IMR-90 (cell line): ENCODE measurements at regions not wholly inside any gene's neighbourhood (a gene's known extent, or its start where the extent isn't known, plus 50 kb on each side); places are given as distances from the start of the nearest gene placed in this dataset.

Source experiments
- ATAC-seq: fragments of 200-7000 bp; cut with Tn5 transposase; 2 replicates; pipeline ENCODE4 v1.9.1; 2020; ENCODE audit warnings: low read depth, mild to moderate bottlenecking, moderate library complexity
- BruUV-seq: library from RNA; stranded (reverse); fragments of 400-500 nt; replicated peaks from 2 replicates; lab custom pipeline; 2021; lab: Mats Ljungman, UMichigan
- CTCF ChIA-PET: fragments of 300-600 bp; formaldehyde crosslinking; extraction: SDS; loops from one replicate; lab custom pipeline; 2021; ENCODE audit warnings: antibody characterized with exemption; lab: Yijun Ruan, JAX
- POLR2A ChIA-PET: fragments of 300-600 bp; sonication (Branson Sonifier 250); formaldehyde crosslinking; loops from one replicate; lab custom pipeline; 2022; ENCODE audit warnings: antibody characterized with exemption; ENCODE audit not compliant: unreplicated experiment; lab: Charles Lee
- DNase-seq: peaks from one replicate; pipeline ENCODE4 v3.0.0; 2013
- H2AFZ ChIP-seq: replicated peaks from 2 replicates; pipeline ENCODE3; 2013; ENCODE audit warnings: low read length, mild to moderate bottlenecking; ENCODE audit not compliant: poor library complexity
- H2AK5ac ChIP-seq: 2 replicates; pipeline ENCODE4 v1.6.1; 2013; ENCODE audit warnings: low read depth, low read length, inconsistent platforms
- H2AK9ac ChIP-seq: replicated peaks from 2 replicates; pipeline ENCODE3; 2013; ENCODE audit warnings: mild to moderate bottlenecking, low read depth, low read length, moderate library complexity; ENCODE audit not compliant: poor library complexity
- H2BK120ac ChIP-seq: 2 replicates; pipeline ENCODE4 v1.6.1; 2013; ENCODE audit warnings: low read depth, low read length, inconsistent platforms
- H2BK15ac ChIP-seq: 3 replicates; pipeline ENCODE4 v1.6.1; 2013; ENCODE audit warnings: low read depth, low read length, inconsistent platforms
- H2BK20ac ChIP-seq: 2 replicates; pipeline ENCODE4 v1.6.1; 2013; ENCODE audit warnings: low read depth, mild to moderate bottlenecking, inconsistent platforms, low read length, moderate library complexity
- H2BK5ac ChIP-seq: 2 replicates; pipeline ENCODE4 v1.6.1; 2013; ENCODE audit warnings: mild to moderate bottlenecking, low read depth, low read length, inconsistent platforms; ENCODE audit not compliant: poor library complexity, severe bottlenecking
- H3K14ac ChIP-seq: replicated peaks from 2 replicates; pipeline ENCODE4 v1.6.1; 2013; ENCODE audit warnings: low read depth, low read length, inconsistent platforms
- H3K18ac ChIP-seq: 2 replicates; pipeline ENCODE4 v1.6.1; 2013; ENCODE audit warnings: low read depth, low read length, control low read depth
- H3K23ac ChIP-seq: 2 replicates; pipeline ENCODE4 v1.6.1; 2013; ENCODE audit warnings: low read depth, low read length, inconsistent platforms
- H3K27ac ChIP-seq: 2 replicates; pipeline ENCODE4 v1.5.1; 2013; ENCODE audit warnings: mild to moderate bottlenecking, control low read depth, low read length; ENCODE audit not compliant: insufficient read depth
- H3K27me3 ChIP-seq: 2 replicates; pipeline ENCODE4 v1.6.1; 2013; ENCODE audit warnings: low read length; ENCODE audit not compliant: control insufficient read depth, insufficient read depth
- H3K36me3 ChIP-seq: 2 replicates; pipeline ENCODE4 v1.6.1; 2013; ENCODE audit warnings: low read length, mixed read lengths; ENCODE audit not compliant: control insufficient read depth, insufficient read depth
- H3K4ac ChIP-seq: 2 replicates; pipeline ENCODE4 v1.6.1; 2013; ENCODE audit warnings: low read depth, low read length, inconsistent platforms
- H3K4me1 ChIP-seq: 2 replicates; pipeline ENCODE4 v1.6.1; 2013; ENCODE audit warnings: low read length, mixed read lengths; ENCODE audit not compliant: control insufficient read depth, insufficient read depth
- H3K4me2 ChIP-seq: 2 replicates; pipeline ENCODE4 v1.6.1; 2013; ENCODE audit warnings: low read depth, mild to moderate bottlenecking, control low read depth, low read length, moderate library complexity
- H3K4me3 ChIP-seq: 2 replicates; pipeline ENCODE4 v1.5.1; 2013; ENCODE audit warnings: low read depth, mild to moderate bottlenecking, control low read depth, low read length, moderate library complexity; ENCODE audit not compliant: insufficient read depth
- H3K56ac ChIP-seq: 2 replicates; pipeline ENCODE4 v1.6.1; 2013; ENCODE audit warnings: low read length, inconsistent platforms; ENCODE audit not compliant: insufficient read depth; ENCODE audit errors: extremely low read depth
- H3K79me1 ChIP-seq, 2 experiments: 2 replicates each; pipeline ENCODE4 v1.6.1; 2013; ENCODE audit warnings: low read length in 2 of 2, inconsistent platforms in 1 of 2, low read depth in 1 of 2
- H3K9ac ChIP-seq: 2 replicates; pipeline ENCODE4 v1.6.1; 2013; ENCODE audit warnings: low read depth, low read length, control low read depth
- H3K9me1 ChIP-seq: 2 replicates; pipeline ENCODE4 v1.6.1; 2013; ENCODE audit warnings: low read length, inconsistent platforms; ENCODE audit not compliant: insufficient read depth
- H3K9me3 ChIP-seq: 2 replicates; pipeline ENCODE4 v1.6.1; 2013; ENCODE audit warnings: low read length; ENCODE audit not compliant: control insufficient read depth, insufficient read depth
- H4K20me1 ChIP-seq: 2 replicates; pipeline ENCODE4 v1.6.1; 2013; ENCODE audit warnings: low read length, inconsistent platforms; ENCODE audit not compliant: insufficient read depth
- H4K5ac ChIP-seq: 2 replicates; pipeline ENCODE4 v1.6.1; 2013; ENCODE audit warnings: mild to moderate bottlenecking, low read depth, low read length, control low read depth
- H4K8ac ChIP-seq, 2 experiments: 2 replicates each; pipeline ENCODE4 v1.6.1; 2013; ENCODE audit warnings: low read depth in 2 of 2, low read length in 2 of 2, control low read depth in 1 of 2, inconsistent platforms in 1 of 2
- H4K91ac ChIP-seq: 2 replicates; pipeline ENCODE4 v1.6.1; 2013; ENCODE audit warnings: low read depth, low read length, inconsistent platforms; ENCODE audit not compliant: insufficient read depth
- FOS ChIP-seq: fragments of 150-350 bp; IDR thresholded peaks from 2 replicates; pipeline ENCODE4 v1.6.1; 2016; ENCODE audit warnings: low read depth, low read length
- MXI1 ChIP-seq: IDR thresholded peaks from 2 replicates; pipeline ENCODE4 v1.6.1; 2012; ENCODE audit warnings: low read depth, mild to moderate bottlenecking, low read length, moderate library complexity, borderline replicate concordance
- POLR2A ChIP-seq: IDR thresholded peaks from 2 replicates; pipeline ENCODE4 v1.6.1; 2012; ENCODE audit warnings: mild to moderate bottlenecking, low read depth, low read length
- RFX5 ChIP-seq: IDR thresholded peaks from 2 replicates; pipeline ENCODE4 v1.8.0; 2012; ENCODE audit warnings: low read depth, mild to moderate bottlenecking, low read length, moderate library complexity
- SMC3 ChIP-seq: fragments of 150-350 bp; IDR thresholded peaks from 2 replicates; pipeline ENCODE4 v1.6.1; 2016; ENCODE audit warnings: low read depth, mild to moderate bottlenecking, antibody characterized with exemption, low read length, moderate library complexity
- WGBS, 2 experiments: methylation state at CpG; one replicate each; pipeline versions ENCODE4 v1.1.5 to v1.1.7; 2013; ENCODE audit warnings: missing lambda C conversion rate in 2 of 2; ENCODE audit not compliant: insufficient read length in 1 of 2; ENCODE audit errors: extremely low coverage in 2 of 2; 5-methylcytosine and 5-hydroxymethylcytosine counted together
- dilution Hi-C: fragments of 300-500 bp; cut with HindIII; formaldehyde crosslinking; loops from one replicate; pipeline ENCODE4 v1.14.3; 2018; ENCODE audit warnings: low sequenced_read_pairs; ENCODE audit not compliant: unreplicated experiment
- in situ Hi-C: fragments of 300-500 bp; cut with MboI; formaldehyde crosslinking; loops from 3 replicates; pipeline ENCODE4 v1.14.3; 2019; ENCODE audit warnings: low sequenced_read_pairs, inconsistent platforms, mixed read lengths
- intact Hi-C: fragments of 100-400 bp; cut with micrococcal nuclease; formaldehyde crosslinking; loops from 2 replicates; pipeline ENCODE4 v1.10.0; 2022
- TF ChIP-seq, protein P1 (sequence below): conservative IDR thresholded peaks from 2 replicates; pipeline ENCODE4 v1.5.1; 2012; ENCODE audit warnings: mild to moderate bottlenecking, low read depth, low read length, improper control_type of control experiment

DNA sequence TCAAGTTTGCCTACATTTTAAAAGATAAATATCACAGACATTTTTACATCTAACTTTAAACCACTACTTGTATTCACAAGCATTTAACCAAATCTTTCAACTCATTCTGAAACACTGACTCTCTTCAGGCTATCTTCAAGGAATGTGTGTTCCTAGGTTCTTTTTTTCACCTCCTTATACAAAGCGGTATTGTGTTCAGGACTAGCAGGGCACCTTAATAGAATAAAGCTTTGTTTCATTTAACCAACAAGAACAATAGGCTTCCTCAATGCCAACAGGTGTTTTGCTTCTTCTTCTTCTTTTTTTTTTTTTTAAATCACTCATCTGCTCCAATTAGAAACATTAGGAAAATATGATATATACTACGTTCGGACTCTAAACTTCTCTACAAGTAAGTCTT lies 212.9 kb upstream of the SEMA3E start:
- no peak overlapping the region for H3K14ac ChIP-seq
- H4K91ac ChIP-seq = no peak overlapping the region
- no peak overlapping the region for H2AK9ac ChIP-seq
- H3K79me1 ChIP-seq = no peaks in the 10 kb centered on the region
- no peak overlapping the region for H2BK120ac ChIP-seq
- H3K27ac ChIP-seq = no peak overlapping the region
- H3K27me3 ChIP-seq = no peaks in the 10 kb centered on the region
- DNase-seq (no peak), ATAC-seq (no peak)
- dilution Hi-C loops (no loop called here), intact Hi-C loops (loop anchor here (5.0 kb wide), 1 partner anchor 90 kb away; no protein-coding TSS in a partner anchor), in situ Hi-C loops (no loop called here)
- no peak overlapping the region for H2BK20ac ChIP-seq
- no peak overlapping the region for H2BK15ac ChIP-seq
- H2BK5ac ChIP-seq = no peak overlapping the region
- no peaks in the 10 kb centered on the region for H3K4me1 ChIP-seq
- TF ChIP-seq, protein P1, sequence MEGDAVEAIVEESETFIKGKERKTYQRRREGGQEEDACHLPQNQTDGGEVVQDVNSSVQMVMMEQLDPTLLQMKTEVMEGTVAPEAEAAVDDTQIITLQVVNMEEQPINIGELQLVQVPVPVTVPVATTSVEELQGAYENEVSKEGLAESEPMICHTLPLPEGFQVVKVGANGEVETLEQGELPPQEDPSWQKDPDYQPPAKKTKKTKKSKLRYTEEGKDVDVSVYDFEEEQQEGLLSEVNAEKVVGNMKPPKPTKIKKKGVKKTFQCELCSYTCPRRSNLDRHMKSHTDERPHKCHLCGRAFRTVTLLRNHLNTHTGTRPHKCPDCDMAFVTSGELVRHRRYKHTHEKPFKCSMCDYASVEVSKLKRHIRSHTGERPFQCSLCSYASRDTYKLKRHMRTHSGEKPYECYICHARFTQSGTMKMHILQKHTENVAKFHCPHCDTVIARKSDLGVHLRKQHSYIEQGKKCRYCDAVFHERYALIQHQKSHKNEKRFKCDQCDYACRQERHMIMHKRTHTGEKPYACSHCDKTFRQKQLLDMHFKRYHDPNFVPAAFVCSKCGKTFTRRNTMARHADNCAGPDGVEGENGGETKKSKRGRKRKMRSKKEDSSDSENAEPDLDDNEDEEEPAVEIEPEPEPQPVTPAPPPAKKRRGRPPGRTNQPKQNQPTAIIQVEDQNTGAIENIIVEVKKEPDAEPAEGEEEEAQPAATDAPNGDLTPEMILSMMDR = no peak
- TF ChIP-seq POLR2A (no peak), MXI1 (no peak), RFX5 (no peak), FOS (no peak), SMC3 (no peak)
- H3K4me2 ChIP-seq = no peak overlapping the region
- H4K20me1 ChIP-seq = no peaks in the 10 kb centered on the region
- ChIA-PET CTCF (interaction anchor here (0.6 kb wide), 1 partner anchor 275 kb away, joined by 6 read pairs; no protein-coding TSS in a partner anchor), POLR2A (no interaction called here)
- H3K4me3 ChIP-seq = no peak overlapping the region
- no peaks in the 10 kb centered on the region for H3K9me3 ChIP-seq
- no peak overlapping the region for H3K18ac ChIP-seq
- no TSS peak for BruUV-seq
- H3K4ac ChIP-seq = no peak overlapping the region
- no peak overlapping the region for H3K23ac ChIP-seq
- H3K9ac ChIP-seq = no peak overlapping the region
- no peak overlapping the region for H3K56ac ChIP-seq
- H4K5ac ChIP-seq = no peak overlapping the region
- no peaks in the 10 kb centered on the region for H3K9me1 ChIP-seq
- H2AFZ ChIP-seq = no peak overlapping the region
- no peak overlapping the region for H2AK5ac ChIP-seq
- WGBS, 2 experiments = no CpG with 5 or more reads among the region's 3 CpGs
- no peak overlapping the region for H4K8ac ChIP-seq
- H3K36me3 ChIP-seq = no peaks in the 10 kb centered on the region
